ENCODE measurements at regions not wholly inside any gene's neighbourhood (a gene's known extent, or its start where the extent isn't known, plus 50 kb on each side); places are given as distances from the start of the nearest gene placed in this dataset.

DNA sequence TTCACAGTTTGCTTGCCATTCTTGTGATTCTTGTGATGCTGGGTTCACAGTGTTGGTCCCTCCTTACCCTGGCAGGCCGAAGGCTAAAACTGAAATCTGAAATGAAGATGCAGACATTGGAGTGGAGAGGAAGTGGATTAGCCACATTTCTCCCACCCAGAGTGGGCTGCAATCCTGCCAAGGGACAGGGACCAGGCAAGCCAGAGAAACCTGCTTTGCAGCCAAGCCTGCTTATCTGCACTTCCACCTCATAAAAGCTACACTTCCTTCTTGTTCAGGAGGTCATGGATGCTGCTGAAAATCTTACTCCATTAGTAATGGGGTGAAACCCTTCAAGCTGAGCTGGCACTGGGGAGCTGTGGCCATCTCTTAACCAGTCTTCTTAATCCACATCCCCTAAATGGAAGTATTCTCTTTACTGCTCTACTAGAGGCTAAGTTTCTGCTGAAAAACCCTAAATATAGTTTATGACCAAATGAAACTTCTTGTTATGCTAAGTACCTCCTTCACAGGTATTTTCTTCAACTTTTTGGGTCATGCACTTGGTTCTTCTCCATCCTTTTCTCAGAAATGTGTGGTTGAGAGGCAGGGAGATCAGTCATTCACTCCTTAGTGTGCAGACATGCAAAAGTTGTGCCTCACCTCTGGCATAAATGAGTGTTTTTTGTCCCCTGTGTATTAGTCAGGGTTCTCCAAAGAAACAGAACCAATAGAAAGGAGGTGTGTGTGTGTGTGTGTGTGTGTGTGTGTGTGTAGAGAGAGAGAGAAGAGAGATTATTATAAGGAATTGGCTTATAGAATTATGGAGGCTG, 133.9 kb upstream of the BMAL1 start:
- TF ChIP-seq POLR2A (IDR thresholded peaks at IDR 0.05; ENCODE audit: low read depth), result no peak
- TF ChIP-seq EP300 (IDR thresholded peaks at IDR 0.05), result no peak
- TF ChIP-seq, protein P1, sequence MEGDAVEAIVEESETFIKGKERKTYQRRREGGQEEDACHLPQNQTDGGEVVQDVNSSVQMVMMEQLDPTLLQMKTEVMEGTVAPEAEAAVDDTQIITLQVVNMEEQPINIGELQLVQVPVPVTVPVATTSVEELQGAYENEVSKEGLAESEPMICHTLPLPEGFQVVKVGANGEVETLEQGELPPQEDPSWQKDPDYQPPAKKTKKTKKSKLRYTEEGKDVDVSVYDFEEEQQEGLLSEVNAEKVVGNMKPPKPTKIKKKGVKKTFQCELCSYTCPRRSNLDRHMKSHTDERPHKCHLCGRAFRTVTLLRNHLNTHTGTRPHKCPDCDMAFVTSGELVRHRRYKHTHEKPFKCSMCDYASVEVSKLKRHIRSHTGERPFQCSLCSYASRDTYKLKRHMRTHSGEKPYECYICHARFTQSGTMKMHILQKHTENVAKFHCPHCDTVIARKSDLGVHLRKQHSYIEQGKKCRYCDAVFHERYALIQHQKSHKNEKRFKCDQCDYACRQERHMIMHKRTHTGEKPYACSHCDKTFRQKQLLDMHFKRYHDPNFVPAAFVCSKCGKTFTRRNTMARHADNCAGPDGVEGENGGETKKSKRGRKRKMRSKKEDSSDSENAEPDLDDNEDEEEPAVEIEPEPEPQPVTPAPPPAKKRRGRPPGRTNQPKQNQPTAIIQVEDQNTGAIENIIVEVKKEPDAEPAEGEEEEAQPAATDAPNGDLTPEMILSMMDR (IDR thresholded peaks at IDR 0.05), result no peak
